Sigmoid colon (tissue), 6 donors: ENCODE measurements at regions not wholly inside any gene's neighbourhood (a gene's known extent, or its start where the extent isn't known, plus 50 kb on each side); places are given as distances from the start of the nearest gene placed in this dataset.

Experiments
- DNase-seq: peaks from one replicate; pipeline ENCODE4 v3.0.0-alpha.2; 2019
- H3K27ac ChIP-seq, 4 donors: fragments of 200-600 bp; sonication (generic); one replicate each; pipeline ENCODE4 v1.5.1; 2016 to 2019; ENCODE audit warnings: mild to moderate bottlenecking in 1 of 4
- H3K27me3 ChIP-seq, 3 donors: fragments of 200-600 bp; sonication (generic); one replicate each; pipeline ENCODE4 v1.5.1; 2019; ENCODE audit warnings: mild to moderate bottlenecking in 1 of 3
- H3K36me3 ChIP-seq, 4 donors: fragments of 200-600 bp; sonication (generic); one replicate each; pipeline ENCODE4 v1.5.1; 2016 to 2019
- H3K4me1 ChIP-seq, 4 donors: fragments of 200-600 bp; sonication (generic); one replicate each; pipeline ENCODE4 v1.5.1; 2017 to 2019
- H3K4me3 ChIP-seq, 4 donors: fragments of 200-600 bp; sonication (generic); one replicate each; pipeline ENCODE4 v1.5.1; 2017 to 2019; ENCODE audit warnings: mild to moderate bottlenecking in 2 of 4, moderate library complexity in 1 of 4
- H3K9me3 ChIP-seq, 4 donors: fragments of 200-600 bp in 3 of 4; sonication (generic) in 3 of 4; one replicate each; pipeline versions ENCODE4 v1.5.1 to v1.6.1; 2013 to 2019
- EP300 ChIP-seq, 4 donors: sonication (generic); formaldehyde crosslinking; IDR thresholded peaks; one replicate each; pipeline ENCODE4 v1.6.1; 2017; ENCODE audit warnings: antibody characterized with exemption in 4 of 4
- POLR2A ChIP-seq, 2 donors: fragments of 450-650 bp; IDR thresholded peaks; one replicate each; pipeline ENCODE4 v1.6.1; 2016; ENCODE audit warnings: antibody characterized with exemption in 2 of 2, mild to moderate bottlenecking in 2 of 2, moderate library complexity in 2 of 2
- POLR2AphosphoS5 ChIP-seq, 4 donors: sonication (generic); formaldehyde crosslinking; IDR thresholded peaks; one replicate each; pipeline ENCODE4 v1.6.1; 2017; ENCODE audit warnings: antibody characterized with exemption in 4 of 4
- WGBS, 2 donors: extraction: QIAGEN DNeasy Blood & Tissue Kit; methylation state at CpG; one replicate each; pipeline ENCODE4 v1.1.7; 2013; 5-methylcytosine and 5-hydroxymethylcytosine counted together
- intact Hi-C: fragments of 100-400 bp; cut with DNase I; formaldehyde crosslinking; loops from one replicate; pipeline ENCODE4 v1.15.1; 2023
- TF ChIP-seq, protein P1 (sequence below), 4 experiments: fragments of 450-650 bp in 3 of 4; fragments of 200-600 bp in 1 of 4; IDR thresholded peaks; one replicate each; pipeline ENCODE4 v1.5.1; 2016 to 2019; ENCODE audit warnings: antibody characterized with exemption in 4 of 4, mild to moderate bottlenecking in 3 of 4, moderate library complexity in 2 of 4
- donor health status: healthy with polysubstance abuse.
- donor health status: healthy.

DNA sequence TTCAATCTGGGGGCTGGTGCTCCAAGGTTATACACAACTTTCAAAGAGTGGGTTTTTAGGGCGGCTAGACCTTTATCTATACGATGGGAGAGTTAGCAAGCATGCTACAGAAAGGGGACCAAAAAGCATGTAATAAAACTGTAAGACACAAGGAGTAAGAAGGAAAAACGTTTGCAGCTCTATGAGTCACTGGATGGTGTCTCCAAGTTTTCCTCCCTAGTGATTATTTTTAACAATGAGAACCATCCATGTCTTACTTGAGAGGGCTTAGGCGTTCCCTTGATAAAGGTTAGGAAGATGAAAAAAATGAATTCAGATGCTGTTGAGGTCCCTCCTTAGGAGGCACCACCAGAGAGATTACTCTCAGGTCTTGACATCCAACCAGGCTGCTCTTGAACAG, 75.9 kb downstream of the HRH4 start:
- H3K27me3 ChIP-seq, result no peaks in the 10 kb centered on the region
- intact Hi-C loops, result no loop called here
- 55 to 71% methylated on average over 4 of the region's 4 CpGs for WGBS, 2 donors
- no peaks in the 10 kb centered on the region for H3K9me3 ChIP-seq
- H3K27ac ChIP-seq, result no peak overlapping the region
- DNase-seq, result no peak
- TF ChIP-seq POLR2A (IDR thresholded peaks at IDR 0.05) (no peak), POLR2AphosphoS5 (IDR thresholded peaks at IDR 0.05) (no peak), EP300 (IDR thresholded peaks at IDR 0.05) (no peak)
- TF ChIP-seq, protein P1, sequence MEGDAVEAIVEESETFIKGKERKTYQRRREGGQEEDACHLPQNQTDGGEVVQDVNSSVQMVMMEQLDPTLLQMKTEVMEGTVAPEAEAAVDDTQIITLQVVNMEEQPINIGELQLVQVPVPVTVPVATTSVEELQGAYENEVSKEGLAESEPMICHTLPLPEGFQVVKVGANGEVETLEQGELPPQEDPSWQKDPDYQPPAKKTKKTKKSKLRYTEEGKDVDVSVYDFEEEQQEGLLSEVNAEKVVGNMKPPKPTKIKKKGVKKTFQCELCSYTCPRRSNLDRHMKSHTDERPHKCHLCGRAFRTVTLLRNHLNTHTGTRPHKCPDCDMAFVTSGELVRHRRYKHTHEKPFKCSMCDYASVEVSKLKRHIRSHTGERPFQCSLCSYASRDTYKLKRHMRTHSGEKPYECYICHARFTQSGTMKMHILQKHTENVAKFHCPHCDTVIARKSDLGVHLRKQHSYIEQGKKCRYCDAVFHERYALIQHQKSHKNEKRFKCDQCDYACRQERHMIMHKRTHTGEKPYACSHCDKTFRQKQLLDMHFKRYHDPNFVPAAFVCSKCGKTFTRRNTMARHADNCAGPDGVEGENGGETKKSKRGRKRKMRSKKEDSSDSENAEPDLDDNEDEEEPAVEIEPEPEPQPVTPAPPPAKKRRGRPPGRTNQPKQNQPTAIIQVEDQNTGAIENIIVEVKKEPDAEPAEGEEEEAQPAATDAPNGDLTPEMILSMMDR (IDR thresholded peaks at IDR 0.05), result no peak
- no peaks in the 10 kb centered on the region for H3K4me1 ChIP-seq
- no peaks in the 10 kb centered on the region for H3K36me3 ChIP-seq
- no peak overlapping the region for H3K4me3 ChIP-seq

DNA sequence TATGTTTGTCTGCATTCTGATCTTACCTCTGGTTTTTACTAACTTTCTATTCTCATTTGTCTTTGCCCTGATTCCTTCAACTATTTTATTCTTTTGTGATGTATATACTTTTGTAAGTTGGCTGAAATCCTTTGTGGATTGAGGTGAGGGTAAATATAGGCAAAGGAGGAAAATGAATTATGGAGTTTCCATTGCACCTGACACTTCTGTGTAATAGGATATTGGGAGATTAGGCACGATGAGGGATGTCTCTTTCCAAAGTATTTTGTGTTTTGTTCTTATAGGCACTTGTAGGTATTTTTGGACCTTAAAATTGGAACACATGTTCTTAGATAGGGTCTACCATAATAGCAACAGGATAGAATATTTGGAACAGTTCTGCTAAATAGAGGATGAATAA, 76.4 kb downstream of the HRH4 start:
- DNase-seq, result no peak
- TF ChIP-seq, protein P1 (IDR thresholded peaks at IDR 0.05), result no peak
- no peak for TF ChIP-seq POLR2AphosphoS5 (IDR thresholded peaks at IDR 0.05)
- TF ChIP-seq POLR2A (IDR thresholded peaks at IDR 0.05), result no peak
- no peak for TF ChIP-seq EP300 (IDR thresholded peaks at IDR 0.05)
- no peaks in the 10 kb centered on the region for H3K4me1 ChIP-seq
- H3K36me3 ChIP-seq, result no peaks in the 10 kb centered on the region
- 86 to 88% methylated on average over 1 of the region's 1 CpG for WGBS, 2 donors
- H3K4me3 ChIP-seq, result no peak overlapping the region
- intact Hi-C loops, result no loop called here
- no peak overlapping the region for H3K27ac ChIP-seq
- no peaks in the 10 kb centered on the region for H3K9me3 ChIP-seq
- H3K27me3 ChIP-seq, result no peaks in the 10 kb centered on the region

DNA sequence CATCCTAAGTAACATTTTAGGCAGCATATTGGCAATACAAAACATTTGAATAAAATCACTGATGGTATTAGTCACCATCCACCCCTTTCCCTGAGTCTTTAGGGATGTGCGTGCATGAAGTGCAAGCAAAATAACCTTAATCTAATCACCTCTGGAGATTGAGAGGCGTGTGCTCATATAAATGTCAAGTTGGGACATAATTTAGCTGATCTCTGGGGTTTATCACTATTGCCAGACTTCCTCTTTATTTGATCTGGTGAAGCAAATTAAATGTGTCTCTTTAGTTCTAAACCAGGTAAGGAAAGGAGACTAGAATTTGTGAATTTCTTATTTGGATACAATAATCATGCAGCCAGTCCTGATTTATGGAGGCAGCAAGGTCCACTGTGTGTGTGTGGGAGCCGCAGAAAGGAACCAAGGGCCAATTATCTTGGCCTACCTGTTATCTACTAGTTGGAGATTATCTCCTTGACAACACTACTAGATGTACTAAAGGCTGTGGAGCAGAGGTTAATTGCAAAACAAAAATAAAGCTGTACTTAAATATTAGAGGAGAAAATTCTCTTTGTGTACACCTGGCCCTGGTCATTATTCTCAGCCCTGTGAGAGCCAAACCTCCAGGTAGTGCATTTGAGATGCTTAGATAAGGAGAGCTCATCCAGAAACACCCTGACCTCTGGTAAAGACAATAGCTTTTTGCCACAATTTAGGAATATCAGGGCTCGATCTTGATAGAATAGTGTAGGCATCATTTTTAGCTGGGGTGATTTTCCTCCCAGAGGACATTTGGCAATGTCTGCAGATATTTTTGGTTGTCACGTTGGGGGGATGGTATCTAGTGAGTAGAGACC, 78.2 kb downstream of the HRH4 start:
- WGBS, 2 donors, result 28 to 51% methylated on average over 5 of the region's 5 CpGs
- no peak for DNase-seq
- Histone ChIP-seq H3K4me1 (no peaks in the 10 kb centered on the region), H3K9me3 (no peaks in the 10 kb centered on the region), H3K4me3 (no peak overlapping the region), H3K27ac (no peak overlapping the region), H3K36me3 (no peaks in the 10 kb centered on the region), H3K27me3 (no peaks in the 10 kb centered on the region)
- intact Hi-C loops, result no loop called here
- TF ChIP-seq POLR2A (IDR thresholded peaks at IDR 0.05), result no peak
- TF ChIP-seq EP300 (IDR thresholded peaks at IDR 0.05), result no peak
- TF ChIP-seq POLR2AphosphoS5 (IDR thresholded peaks at IDR 0.05), result no peak
- TF ChIP-seq, protein P1 (IDR thresholded peaks at IDR 0.05), result no peak

DNA sequence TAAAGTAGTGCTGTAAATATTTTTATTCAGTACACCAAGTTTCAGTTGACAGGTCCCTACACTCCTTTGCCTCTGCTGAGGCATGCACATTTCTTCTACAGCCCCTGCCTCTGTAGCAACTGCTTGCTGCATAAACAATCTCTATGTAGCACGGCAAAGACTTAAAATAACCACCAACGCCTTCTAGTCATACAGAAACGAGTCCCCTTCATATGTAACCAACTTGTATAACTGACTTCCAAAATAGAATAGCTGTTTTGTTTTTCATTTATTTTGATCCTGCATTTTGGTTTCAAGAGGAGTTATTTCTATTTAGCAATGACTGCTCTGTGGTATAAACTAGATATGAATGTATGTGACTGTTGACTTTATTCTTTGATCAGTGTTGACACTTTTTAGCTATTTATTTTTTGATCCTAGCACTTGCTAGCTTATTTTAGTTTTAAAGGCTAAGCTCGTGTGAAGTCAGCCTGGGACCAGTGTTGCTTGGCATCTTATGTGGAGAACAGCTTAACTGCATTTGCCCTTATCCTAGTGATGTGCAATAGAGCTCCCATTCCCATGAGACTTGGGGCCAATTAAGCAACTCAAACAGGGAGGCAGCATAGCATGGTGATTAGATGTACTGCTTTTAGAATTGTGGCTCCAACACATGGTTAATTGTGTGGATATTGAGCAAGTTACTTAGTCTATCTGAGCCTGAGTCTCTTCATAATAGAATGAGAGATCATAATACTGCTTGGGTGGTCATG, 79.6 kb downstream of the HRH4 start:
- no peak for DNase-seq
- H3K27me3 ChIP-seq, result no peaks in the 10 kb centered on the region
- H3K4me1 ChIP-seq, result no peaks in the 10 kb centered on the region
- H3K9me3 ChIP-seq, result no peaks in the 10 kb centered on the region
- intact Hi-C loops, result loop anchor here (10.0 kb wide), 1 partner anchor 195 kb away; no protein-coding TSS in a partner anchor
- H3K36me3 ChIP-seq, result no peaks in the 10 kb centered on the region
- WGBS, 2 donors, result 67 to 71% methylated on average over 4 of the region's 4 CpGs
- TF ChIP-seq POLR2A (IDR thresholded peaks at IDR 0.05), result no peak
- TF ChIP-seq POLR2AphosphoS5 (IDR thresholded peaks at IDR 0.05), result no peak
- no peak for TF ChIP-seq EP300 (IDR thresholded peaks at IDR 0.05)
- TF ChIP-seq, protein P1 (IDR thresholded peaks at IDR 0.05), result no peak
- no peak overlapping the region for H3K27ac ChIP-seq
- H3K4me3 ChIP-seq, result no peak overlapping the region
